ENCODE measurements at regions not wholly inside any gene's neighbourhood (a gene's known extent, or its start where the extent isn't known, plus 50 kb on each side); places are given as distances from the start of the nearest gene placed in this dataset.

GRCh38 chr18:22302144-22302543 is 115.6 kb downstream of the CTAGE1 start:
- no peak for ATAC-seq (ENCODE audit: low FRiP score)
- no peak for DNase-seq
- intact Hi-C loops (cut with DNase I): no loop called here

GRCh38 chr18:22300665-22301636 is 116.8 kb downstream of the CTAGE1 start:
- Histone ChIP-seq H3K36me3 (ENCODE audit: control insufficient read depth in 1 of 2, insufficient read depth in 2 of 2, low read length in 1 of 2) (no peaks in the 10 kb centered on the region), H3K27ac (ENCODE audit: low read depth in 1 of 2, low read length in 2 of 2) (peak overlapping the region in 1 of 2 donors; percentile 14), H3K27me3 (ENCODE audit: control insufficient read depth in 1 of 2, insufficient read depth in 2 of 2, low read length in 1 of 2) (no peaks in the 10 kb centered on the region), H3K4me1 (ENCODE audit: control insufficient read depth in 1 of 2, insufficient read depth in 2 of 2, low read length in 2 of 2) (no peaks in the 10 kb centered on the region), H3K4me3 (ENCODE audit: low read length in 2 of 2) (no peak overlapping the region), H3K9me3 (ENCODE audit: control insufficient read depth, low read length) (no peaks in the 10 kb centered on the region)
- intact Hi-C loops (cut with DNase I): no loop called here
- 8 to 23% methylated on average over 10 of the region's 10 CpGs for WGBS, 2 donors
- DNase-seq: no peak
- ATAC-seq (ENCODE audit: low FRiP score): no peak

More at GRCh38 chr18:22302144-22302543, 115.6 kb downstream of the CTAGE1 start:
- Histone ChIP-seq H3K9me3 (ENCODE audit: control insufficient read depth, low read length) (no peaks in the 10 kb centered on the region), H3K4me3 (ENCODE audit: low read length in 2 of 2) (no peak overlapping the region), H3K4me1 (ENCODE audit: control insufficient read depth in 1 of 2, insufficient read depth in 2 of 2, low read length in 2 of 2) (no peaks in the 10 kb centered on the region), H3K27ac (ENCODE audit: low read depth in 1 of 2, low read length in 2 of 2) (no peak overlapping the region), H3K36me3 (ENCODE audit: control insufficient read depth in 1 of 2, insufficient read depth in 2 of 2, low read length in 1 of 2) (no peaks in the 10 kb centered on the region), H3K27me3 (ENCODE audit: control insufficient read depth in 1 of 2, insufficient read depth in 2 of 2, low read length in 1 of 2) (no peaks in the 10 kb centered on the region)
- WGBS, 2 donors: 91 to 93% methylated on average over 6 of the region's 6 CpGs

GRCh38 chr18:22297008-22297407 is 120.7 kb downstream of the CTAGE1 start:
- Histone ChIP-seq H3K9me3 (ENCODE audit: control insufficient read depth, low read length) (no peaks in the 10 kb centered on the region), H3K4me3 (ENCODE audit: low read length in 2 of 2) (no peak overlapping the region), H3K4me1 (ENCODE audit: control insufficient read depth in 1 of 2, insufficient read depth in 2 of 2, low read length in 2 of 2) (no peaks in the 10 kb centered on the region), H3K27ac (ENCODE audit: low read depth in 1 of 2, low read length in 2 of 2) (no peak overlapping the region), H3K27me3 (ENCODE audit: control insufficient read depth in 1 of 2, insufficient read depth in 2 of 2, low read length in 1 of 2) (no peaks in the 10 kb centered on the region), H3K36me3 (ENCODE audit: control insufficient read depth in 1 of 2, insufficient read depth in 2 of 2, low read length in 1 of 2) (no peaks in the 10 kb centered on the region)
- ATAC-seq (ENCODE audit: low FRiP score) (no peak), DNase-seq (no peak)
- WGBS, 2 donors: 96 to 98% methylated on average over 3 of the region's 3 CpGs
- intact Hi-C loops (cut with DNase I): no loop called here

- H3K4me1 ChIP-seq (ENCODE audit: control insufficient read depth in 1 of 2, insufficient read depth in 2 of 2, low read length in 2 of 2): no peaks in the 10 kb centered on the region
- intact Hi-C loops (cut with DNase I): no loop called here
- H3K36me3 ChIP-seq (ENCODE audit: control insufficient read depth in 1 of 2, insufficient read depth in 2 of 2, low read length in 1 of 2): no peaks in the 10 kb centered on the region
- no peak for DNase-seq
- H3K27ac ChIP-seq (ENCODE audit: low read depth in 1 of 2, low read length in 2 of 2): no peak overlapping the region
- WGBS, 2 donors: 93% methylated on average over 3 of the region's 3 CpGs
- H3K27me3 ChIP-seq (ENCODE audit: control insufficient read depth in 1 of 2, insufficient read depth in 2 of 2, low read length in 1 of 2): no peaks in the 10 kb centered on the region
- no peaks in the 10 kb centered on the region for H3K9me3 ChIP-seq (ENCODE audit: control insufficient read depth, low read length)
- H3K4me3 ChIP-seq (ENCODE audit: low read length in 2 of 2): no peak overlapping the region
- ATAC-seq (ENCODE audit: low FRiP score): no peak
Observed at GRCh38 chr18:22296304-22296703, 121.4 kb downstream of the CTAGE1 start.

GRCh38 chr18:22293417-22293816 is 124.0 kb downstream of the GATA6 start:
- H3K27me3 ChIP-seq (ENCODE audit: control insufficient read depth in 1 of 2, insufficient read depth in 2 of 2, low read length in 1 of 2): no peaks in the 10 kb centered on the region
- intact Hi-C loops (cut with DNase I): no loop called here
- H3K4me1 ChIP-seq (ENCODE audit: control insufficient read depth in 1 of 2, insufficient read depth in 2 of 2, low read length in 2 of 2): no peaks in the 10 kb centered on the region
- WGBS, 2 donors: 8 to 16% methylated on average over 1 of the region's 1 CpG
- ATAC-seq (ENCODE audit: low FRiP score): no peak
- H3K36me3 ChIP-seq (ENCODE audit: control insufficient read depth in 1 of 2, insufficient read depth in 2 of 2, low read length in 1 of 2): no peaks in the 10 kb centered on the region
- H3K9me3 ChIP-seq (ENCODE audit: control insufficient read depth, low read length): no peaks in the 10 kb centered on the region
- H3K4me3 ChIP-seq (ENCODE audit: low read length in 2 of 2): no peak overlapping the region
- no peak overlapping the region for H3K27ac ChIP-seq (ENCODE audit: low read depth in 1 of 2, low read length in 2 of 2)
- DNase-seq: no peak

- Histone ChIP-seq H3K4me1 (ENCODE audit: control insufficient read depth in 1 of 2, insufficient read depth in 2 of 2, low read length in 2 of 2) (no peaks in the 10 kb centered on the region), H3K27ac (ENCODE audit: low read depth in 1 of 2, low read length in 2 of 2) (no peak overlapping the region), H3K36me3 (ENCODE audit: control insufficient read depth in 1 of 2, insufficient read depth in 2 of 2, low read length in 1 of 2) (no peaks in the 10 kb centered on the region), H3K27me3 (ENCODE audit: control insufficient read depth in 1 of 2, insufficient read depth in 2 of 2, low read length in 1 of 2) (no peaks in the 10 kb centered on the region), H3K9me3 (ENCODE audit: control insufficient read depth, low read length) (no peaks in the 10 kb centered on the region), H3K4me3 (ENCODE audit: low read length in 2 of 2) (no peak overlapping the region)
- ATAC-seq (ENCODE audit: low FRiP score) (no peak), DNase-seq (no peak)
- 98 to 100% methylated on average over 1 of the region's 1 CpG for WGBS, 2 donors
- intact Hi-C loops (cut with DNase I): no loop called here
Observed at GRCh38 chr18:22290004-22290403, 120.6 kb downstream of the GATA6 start.

- intact Hi-C loops (cut with DNase I): loop anchor here in 1 of 2 donors (10.0 kb wide), 1 partner anchor 62 kb away; no protein-coding TSS in a partner anchor
- no peaks in the 10 kb centered on the region for H3K4me1 ChIP-seq (ENCODE audit: control insufficient read depth in 1 of 2, insufficient read depth in 2 of 2, low read length in 2 of 2)
- no peaks in the 10 kb centered on the region for H3K9me3 ChIP-seq (ENCODE audit: control insufficient read depth, low read length)
- ATAC-seq (ENCODE audit: low FRiP score) (peak; percentile 64), DNase-seq (peak in 1 of 2 donors; percentile 75)
- no peaks in the 10 kb centered on the region for H3K27me3 ChIP-seq (ENCODE audit: control insufficient read depth in 1 of 2, insufficient read depth in 2 of 2, low read length in 1 of 2)
- no peak overlapping the region for H3K4me3 ChIP-seq (ENCODE audit: low read length in 2 of 2)
- 0 to 5% methylated on average over 5 of the region's 5 CpGs for WGBS, 2 donors
- H3K36me3 ChIP-seq (ENCODE audit: control insufficient read depth in 1 of 2, insufficient read depth in 2 of 2, low read length in 1 of 2): no peaks in the 10 kb centered on the region
- H3K27ac ChIP-seq (ENCODE audit: low read depth in 1 of 2, low read length in 2 of 2): no peak overlapping the region
Observed at GRCh38 chr18:22286585-22286984, 117.2 kb downstream of the GATA6 start.

GRCh38 chr18:22285361-22286140 is 116.2 kb downstream of the GATA6 start:
- no peaks in the 10 kb centered on the region for H3K9me3 ChIP-seq (ENCODE audit: control insufficient read depth, low read length)
- H3K27ac ChIP-seq (ENCODE audit: low read depth in 1 of 2, low read length in 2 of 2): no peak overlapping the region
- ATAC-seq (ENCODE audit: low FRiP score) (no peak), DNase-seq (no peak)
- no peak overlapping the region for H3K4me3 ChIP-seq (ENCODE audit: low read length in 2 of 2)
- intact Hi-C loops (cut with DNase I): loop anchor here in 1 of 2 donors (10.0 kb wide), 1 partner anchor 61 kb away; no protein-coding TSS in a partner anchor
- WGBS, 2 donors: 58 to 74% methylated on average over 3 of the region's 3 CpGs
- no peaks in the 10 kb centered on the region for H3K27me3 ChIP-seq (ENCODE audit: control insufficient read depth in 1 of 2, insufficient read depth in 2 of 2, low read length in 1 of 2)
- no peaks in the 10 kb centered on the region for H3K4me1 ChIP-seq (ENCODE audit: control insufficient read depth in 1 of 2, insufficient read depth in 2 of 2, low read length in 2 of 2)
- no peaks in the 10 kb centered on the region for H3K36me3 ChIP-seq (ENCODE audit: control insufficient read depth in 1 of 2, insufficient read depth in 2 of 2, low read length in 1 of 2)
